ENCODE measurements at regions not wholly inside any gene's neighbourhood (a gene's known extent, or its start where the extent isn't known, plus 50 kb on each side); places are given as distances from the start of the nearest gene placed in this dataset.

- H3K14ac ChIP-seq (ENCODE audit: insufficient read depth, low read length): no peak overlapping the region
- H3K4me1 ChIP-seq (ENCODE audit: insufficient read depth, low read length): peaks cover 11% of the 10 kb centered on the region; the same call in 1 of the 2 replicates
- no peak overlapping the region for H3K4me3 Mint-ChIP-seq
- H3K79me1 ChIP-seq (ENCODE audit: insufficient read depth, low read depth, low read length, poor library complexity, severe bottlenecking): no peaks in the 10 kb centered on the region
- no peaks in the 10 kb centered on the region for H3K9me3 ChIP-seq (ENCODE audit: control insufficient read depth, low read depth, low read length)
- H3K36me3 Mint-ChIP-seq (ENCODE audit: insufficient read depth in 1 of 3, low read depth in 3 of 3): peaks cover 0 to 4% (median 3%) of the 10 kb centered on the region in 3 experiments; a peak in 4 of 7 replicates
- TF ChIP-seq CTCF (conservative IDR thresholded peaks at IDR 0.05): no peak
- no peaks in the 10 kb centered on the region for H3K79me2 ChIP-seq (ENCODE audit: insufficient read depth, low read length)
- no peak overlapping the region for H3K23ac ChIP-seq (ENCODE audit: insufficient read length, low read depth, low read length)
- no peak overlapping the region for H3T11ph ChIP-seq (ENCODE audit: low read length)
- H4K8ac ChIP-seq (replicated peaks; ENCODE audit: insufficient read length, low read depth, low read length): no peak overlapping the region
- H4K20me1 ChIP-seq (ENCODE audit: control insufficient read depth, insufficient read depth, insufficient read length): no peaks in the 10 kb centered on the region
- peaks cover 67 to 69% of the 10 kb centered on the region in 2 experiments for H3K9me3 Mint-ChIP-seq
- H4K5ac ChIP-seq (ENCODE audit: insufficient read length, low read depth, low read length): no peak overlapping the region
- H3K18ac ChIP-seq (ENCODE audit: insufficient read length, low read depth, low read length): no peak overlapping the region
- H3K4me2 ChIP-seq (ENCODE audit: insufficient read depth, insufficient read length, low read length): no peak overlapping the region
- H2BK20ac ChIP-seq (ENCODE audit: low read depth, low read length, poor library complexity, severe bottlenecking): no peak overlapping the region
- H4K91ac ChIP-seq (ENCODE audit: insufficient read length, low read depth, low read length): no peak overlapping the region
- no peak overlapping the region for H2BK5ac ChIP-seq (ENCODE audit: insufficient read length, low read length)
- H2BK15ac ChIP-seq (ENCODE audit: low read depth, low read length): no peak overlapping the region
- H2BK12ac ChIP-seq (ENCODE audit: insufficient read length, low read depth, low read length): no peak overlapping the region
- H2AK5ac ChIP-seq (ENCODE audit: insufficient read length, low read length): no peak overlapping the region
- no CpG with 5 or more reads among the region's 2 CpGs for WGBS (ENCODE audit: extremely low coverage, insufficient read length, low lambda C conversion rate)
- H3K4ac ChIP-seq (ENCODE audit: low read depth, low read length): no peak overlapping the region
- H3K27ac ChIP-seq (ENCODE audit: insufficient read length, low read depth, low read length): no peak overlapping the region
- H3K9ac ChIP-seq (ENCODE audit: extremely low read depth, insufficient read length, low read length): no peak overlapping the region
- no peak for DNase-seq
- H3K27me3 Mint-ChIP-seq (ENCODE audit: low read depth): no peaks in the 10 kb centered on the region
- no peak overlapping the region for H3K27ac Mint-ChIP-seq
- no peak overlapping the region for H3K56ac ChIP-seq (ENCODE audit: insufficient read length, low read depth, low read length)
- H3K23me2 ChIP-seq (ENCODE audit: insufficient read length, low read depth, low read length, poor library complexity, severe bottlenecking): no peaks in the 10 kb centered on the region
- H2AFZ ChIP-seq (ENCODE audit: low read length): no peak overlapping the region
- no peak overlapping the region for H2BK120ac ChIP-seq (ENCODE audit: low read depth, low read length, poor library complexity, severe bottlenecking)
- H3K4me1 Mint-ChIP-seq: peaks cover 27 to 35% of the 10 kb centered on the region in 2 experiments
- H3K27me3 ChIP-seq (ENCODE audit: insufficient read depth, low read length): no peaks in the 10 kb centered on the region
Measured at GRCh38 chrX:45437186-45437585, 236.5 kb upstream of the DIPK2B start.
